WERI-Rb-1 (cell line): ENCODE measurements at regions not wholly inside any gene's neighbourhood (a gene's known extent, or its start where the extent isn't known, plus 50 kb on each side); places are given as distances from the start of the nearest gene placed in this dataset.

Experiments
- DNase-seq: peaks from one replicate; pipeline ENCODE4 v3.0.0-alpha.2; 2020
- H3K27ac ChIP-seq: fragments of 250-450 bp; sonication (Bioruptor Pico); 2 replicates; pipeline ENCODE4 v1.5.1; 2020; ENCODE audit warnings: mild to moderate bottlenecking, moderate library complexity
- H3K27me3 ChIP-seq: fragments of 250-450 bp; sonication (Bioruptor Pico); 2 replicates; pipeline ENCODE4 v1.5.1; 2021; ENCODE audit warnings: mild to moderate bottlenecking, low read depth, moderate library complexity; ENCODE audit not compliant: insufficient read depth, severe bottlenecking
- H3K36me3 ChIP-seq: fragments of 250-450 bp; sonication (Bioruptor Pico); 2 replicates; pipeline ENCODE4 v1.5.1; 2020; ENCODE audit warnings: mild to moderate bottlenecking, moderate library complexity
- H3K4me3 ChIP-seq: 2 replicates; pipeline ENCODE4 v1.5.1; 2011; ENCODE audit warnings: low read depth, mild to moderate bottlenecking, control low read depth, low read length
- H3K9me3 ChIP-seq: fragments of 250-450 bp; sonication (Bioruptor Pico); 2 replicates; pipeline ENCODE4 v1.5.1; 2021; ENCODE audit warnings: mild to moderate bottlenecking, moderate library complexity; ENCODE audit not compliant: severe bottlenecking
- CTCF ChIP-seq: IDR thresholded peaks from 2 replicates; pipeline ENCODE4 v1.5.1; 2011; ENCODE audit warnings: low read depth, mild to moderate bottlenecking, control low read depth, inconsistent platforms, low read length

GRCh38 chr9:78676623-78677022 is 379.7 kb downstream of the PSAT1 start:
- no peaks in the 10 kb centered on the region for H3K9me3 ChIP-seq
- no peak overlapping the region for H3K27ac ChIP-seq
- no peak for DNase-seq
- H3K36me3 ChIP-seq: no peaks in the 10 kb centered on the region
- TF ChIP-seq CTCF: no peak
- H3K4me3 ChIP-seq: no peak overlapping the region
- H3K27me3 ChIP-seq: no peaks in the 10 kb centered on the region

GRCh38 chr9:78677326-78677725 is 380.4 kb downstream of the PSAT1 start:
- no peak overlapping the region for H3K4me3 ChIP-seq
- no peaks in the 10 kb centered on the region for H3K36me3 ChIP-seq
- H3K27ac ChIP-seq: no peak overlapping the region
- H3K27me3 ChIP-seq: no peaks in the 10 kb centered on the region
- no peak for TF ChIP-seq CTCF
- H3K9me3 ChIP-seq: no peaks in the 10 kb centered on the region
- DNase-seq: no peak

- TF ChIP-seq CTCF: no peak
- DNase-seq: no peak
These were observed 382.0 kb downstream of the PSAT1 start for GRCh38 chr9:78678877-78679276.

GRCh38 chr9:78680196-78680595 is 383.3 kb downstream of the PSAT1 start:
- no peak overlapping the region for H3K4me3 ChIP-seq
- no peak overlapping the region for H3K27ac ChIP-seq
- no peak for DNase-seq
- no peak for TF ChIP-seq CTCF
- no peaks in the 10 kb centered on the region for H3K36me3 ChIP-seq
- no peaks in the 10 kb centered on the region for H3K9me3 ChIP-seq
- no peaks in the 10 kb centered on the region for H3K27me3 ChIP-seq

More at GRCh38 chr9:78678877-78679276, 382.0 kb downstream of the PSAT1 start:
- Histone ChIP-seq H3K27ac (no peak overlapping the region), H3K9me3 (no peaks in the 10 kb centered on the region), H3K27me3 (no peaks in the 10 kb centered on the region), H3K36me3 (no peaks in the 10 kb centered on the region), H3K4me3 (no peak overlapping the region)

GRCh38 chr9:78682216-78682615 is 385.3 kb downstream of the PSAT1 start:
- Histone ChIP-seq H3K36me3 (no peaks in the 10 kb centered on the region), H3K27ac (no peak overlapping the region), H3K9me3 (no peaks in the 10 kb centered on the region), H3K4me3 (no peak overlapping the region), H3K27me3 (no peaks in the 10 kb centered on the region)
- DNase-seq: no peak
- TF ChIP-seq CTCF: no peak

- Histone ChIP-seq H3K27me3 (no peaks in the 10 kb centered on the region), H3K27ac (no peak overlapping the region), H3K9me3 (no peaks in the 10 kb centered on the region), H3K4me3 (no peak overlapping the region), H3K36me3 (no peaks in the 10 kb centered on the region)
- DNase-seq: no peak
- TF ChIP-seq CTCF: no peak
These were observed 388.5 kb downstream of the PSAT1 start for GRCh38 chr9:78685471-78685870.
